ENCODE measurements at regions not wholly inside any gene's neighbourhood (a gene's known extent, or its start where the extent isn't known, plus 50 kb on each side); places are given as distances from the start of the nearest gene placed in this dataset.

- no peak for DNase-seq
- in situ Hi-C loops (cut with MboI), result no loop called here
These were observed 293.8 kb downstream of the BUD13 start for GRCh38 chr11:116478669-116479668.

GRCh38 chr11:116478205-116478604 lies 294.6 kb downstream of the BUD13 start:
- no peak for DNase-seq
- H3K36me3 ChIP-seq (ENCODE audit: low read depth), result no peaks in the 10 kb centered on the region
- 35 to 39% methylated on average over 8 of the region's 8 CpGs for WGBS, 2 experiments (ENCODE audit: low coverage in 1 of 2, low lambda C conversion rate in 2 of 2, missing lambda C conversion rate in 2 of 2)
- no peaks in the 10 kb centered on the region for H4K20me1 ChIP-seq (ENCODE audit: insufficient read depth)
- no peaks in the 10 kb centered on the region for H3F3A ChIP-seq (ENCODE audit: insufficient read depth)
- H3K4me3 ChIP-seq, result no peak overlapping the region
- H3K79me2 ChIP-seq (ENCODE audit: insufficient read depth), result no peaks in the 10 kb centered on the region
- in situ Hi-C loops (cut with MboI), result no loop called here
- H2AFZ ChIP-seq, result no peak overlapping the region
- H3K4me2 ChIP-seq (ENCODE audit: unreplicated experiment), result no peak overlapping the region
- H3K9ac ChIP-seq, result no peak overlapping the region
- H3K27ac ChIP-seq, result no peak overlapping the region
- H3K4me1 ChIP-seq (ENCODE audit: insufficient read depth), result no peaks in the 10 kb centered on the region
- H3K9me2 ChIP-seq (ENCODE audit: insufficient read depth), result no peaks in the 10 kb centered on the region
- TF ChIP-seq EZH2phosphoT487 (IDR thresholded peaks at IDR 0.05; ENCODE audit: insufficient read depth, low read depth), result no peak
- TF ChIP-seq EZH2 (IDR thresholded peaks at IDR 0.05; ENCODE audit: insufficient read depth, poor library complexity, severe bottlenecking), result no peak
- H3K9me3 ChIP-seq (ENCODE audit: low read depth), result no peaks in the 10 kb centered on the region
- H3K27me3 ChIP-seq (replicated peaks; ENCODE audit: insufficient read depth), result no peaks in the 10 kb centered on the region

More at GRCh38 chr11:116478669-116479668, 293.8 kb downstream of the BUD13 start:
- no peaks in the 10 kb centered on the region for H3K36me3 ChIP-seq (ENCODE audit: low read depth)
- no peaks in the 10 kb centered on the region for H4K20me1 ChIP-seq (ENCODE audit: insufficient read depth)
- no peak overlapping the region for H3K27ac ChIP-seq
- H3K4me3 ChIP-seq, result no peak overlapping the region
- no peak overlapping the region for H2AFZ ChIP-seq
- H3K9me2 ChIP-seq (ENCODE audit: insufficient read depth), result no peaks in the 10 kb centered on the region
- no peaks in the 10 kb centered on the region for H3K27me3 ChIP-seq (replicated peaks; ENCODE audit: insufficient read depth)
- TF ChIP-seq EZH2 (IDR thresholded peaks at IDR 0.05; ENCODE audit: insufficient read depth, poor library complexity, severe bottlenecking) (no peak), EZH2phosphoT487 (IDR thresholded peaks at IDR 0.05; ENCODE audit: insufficient read depth, low read depth) (no peak)
- no peak overlapping the region for H3K9ac ChIP-seq
- H3K9me3 ChIP-seq (ENCODE audit: low read depth), result no peaks in the 10 kb centered on the region
- no peaks in the 10 kb centered on the region for H3K4me1 ChIP-seq (ENCODE audit: insufficient read depth)
- H3F3A ChIP-seq (ENCODE audit: insufficient read depth), result no peaks in the 10 kb centered on the region
- 44 to 52% methylated on average over 7 of the region's 7 CpGs for WGBS, 2 experiments (ENCODE audit: low coverage in 1 of 2, low lambda C conversion rate in 2 of 2, missing lambda C conversion rate in 2 of 2)
- no peaks in the 10 kb centered on the region for H3K79me2 ChIP-seq (ENCODE audit: insufficient read depth)
- H3K4me2 ChIP-seq (ENCODE audit: unreplicated experiment), result no peak overlapping the region

GRCh38 chr11:116473790-116474346 lies 298.9 kb downstream of the BUD13 start:
- WGBS, 2 experiments (ENCODE audit: low coverage in 1 of 2, low lambda C conversion rate in 2 of 2, missing lambda C conversion rate in 2 of 2), result 60 to 65% methylated on average over 3 of the region's 3 CpGs
- H3K27ac ChIP-seq, result no peak overlapping the region
- no peak for DNase-seq
- no peaks in the 10 kb centered on the region for H3K9me2 ChIP-seq (ENCODE audit: insufficient read depth)
- H3K9me3 ChIP-seq (ENCODE audit: low read depth), result no peaks in the 10 kb centered on the region
- no peak overlapping the region for H3K9ac ChIP-seq
- peaks cover 8% of the 10 kb centered on the region for H3K4me1 ChIP-seq (ENCODE audit: insufficient read depth)
- H3K27me3 ChIP-seq (replicated peaks; ENCODE audit: insufficient read depth), result no peaks in the 10 kb centered on the region
- H2AFZ ChIP-seq, result no peak overlapping the region
- TF ChIP-seq EZH2phosphoT487 (IDR thresholded peaks at IDR 0.05; ENCODE audit: insufficient read depth, low read depth), result no peak
- no peak for TF ChIP-seq EZH2 (IDR thresholded peaks at IDR 0.05; ENCODE audit: insufficient read depth, poor library complexity, severe bottlenecking)
- H3F3A ChIP-seq (ENCODE audit: insufficient read depth), result no peaks in the 10 kb centered on the region
- H3K79me2 ChIP-seq (ENCODE audit: insufficient read depth), result no peaks in the 10 kb centered on the region
- H3K4me2 ChIP-seq (ENCODE audit: unreplicated experiment), result no peak overlapping the region
- H3K36me3 ChIP-seq (ENCODE audit: low read depth), result no peaks in the 10 kb centered on the region
- in situ Hi-C loops (cut with MboI), result no loop called here
- no peaks in the 10 kb centered on the region for H4K20me1 ChIP-seq (ENCODE audit: insufficient read depth)
- H3K4me3 ChIP-seq, result no peak overlapping the region

- no peaks in the 10 kb centered on the region for H4K20me1 ChIP-seq (ENCODE audit: insufficient read depth)
- peaks cover 8% of the 10 kb centered on the region for H3K4me1 ChIP-seq (ENCODE audit: insufficient read depth)
- H3K4me3 ChIP-seq, result no peak overlapping the region
- H3K36me3 ChIP-seq (ENCODE audit: low read depth), result no peaks in the 10 kb centered on the region
- no peak overlapping the region for H2AFZ ChIP-seq
- no peak overlapping the region for H3K4me2 ChIP-seq (ENCODE audit: unreplicated experiment)
- no peaks in the 10 kb centered on the region for H3K9me2 ChIP-seq (ENCODE audit: insufficient read depth)
- TF ChIP-seq EZH2 (IDR thresholded peaks at IDR 0.05; ENCODE audit: insufficient read depth, poor library complexity, severe bottlenecking) (no peak), EZH2phosphoT487 (IDR thresholded peaks at IDR 0.05; ENCODE audit: insufficient read depth, low read depth) (no peak)
- no peaks in the 10 kb centered on the region for H3K79me2 ChIP-seq (ENCODE audit: insufficient read depth)
- no peaks in the 10 kb centered on the region for H3K27me3 ChIP-seq (replicated peaks; ENCODE audit: insufficient read depth)
- H3K27ac ChIP-seq, result no peak overlapping the region
- WGBS, 2 experiments (ENCODE audit: low coverage in 1 of 2, low lambda C conversion rate in 2 of 2, missing lambda C conversion rate in 2 of 2), result 0% methylated on average over 1 of the region's 1 CpG
- no peaks in the 10 kb centered on the region for H3F3A ChIP-seq (ENCODE audit: insufficient read depth)
- in situ Hi-C loops (cut with MboI), result no loop called here
- H3K9ac ChIP-seq, result no peak overlapping the region
- no peaks in the 10 kb centered on the region for H3K9me3 ChIP-seq (ENCODE audit: low read depth)
- DNase-seq, result no peak
These were observed 299.5 kb downstream of the BUD13 start for GRCh38 chr11:116473206-116473769.

Data from GM23248 (cell line).